Inflammatory macrophage (primary cell): ENCODE measurements at regions not wholly inside any gene's neighbourhood (a gene's known extent, or its start where the extent isn't known, plus 50 kb on each side); places are given as distances from the start of the nearest gene placed in this dataset.
A peak's percentile ranks its signal among the peaks of the same experiment; 100 is the strongest.

Source experiments
- DNase-seq, 2 donors: peaks; one replicate each; pipeline ENCODE4 v3.0.0-alpha.2; 2020 to 2022

DNA sequence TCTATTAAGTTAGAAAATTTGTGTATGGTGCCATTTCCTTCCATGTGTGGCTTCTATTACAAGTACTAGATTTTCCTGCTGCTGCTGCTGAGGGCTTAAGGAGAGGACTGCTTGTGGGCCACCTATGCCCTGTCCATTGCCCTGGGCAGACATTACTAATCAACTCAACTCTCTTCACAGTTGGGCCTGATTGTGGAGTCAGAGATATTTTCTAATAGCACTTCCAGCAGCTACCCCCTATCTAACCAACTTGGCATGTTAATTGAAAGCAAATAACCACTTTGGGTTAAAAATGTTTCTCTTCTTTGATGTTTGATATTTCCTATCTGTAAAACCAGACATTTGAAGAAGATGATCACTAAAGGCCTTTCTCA, 242.0 kb downstream of the EDEM1 start:
- DNase-seq, result no peak

DNA sequence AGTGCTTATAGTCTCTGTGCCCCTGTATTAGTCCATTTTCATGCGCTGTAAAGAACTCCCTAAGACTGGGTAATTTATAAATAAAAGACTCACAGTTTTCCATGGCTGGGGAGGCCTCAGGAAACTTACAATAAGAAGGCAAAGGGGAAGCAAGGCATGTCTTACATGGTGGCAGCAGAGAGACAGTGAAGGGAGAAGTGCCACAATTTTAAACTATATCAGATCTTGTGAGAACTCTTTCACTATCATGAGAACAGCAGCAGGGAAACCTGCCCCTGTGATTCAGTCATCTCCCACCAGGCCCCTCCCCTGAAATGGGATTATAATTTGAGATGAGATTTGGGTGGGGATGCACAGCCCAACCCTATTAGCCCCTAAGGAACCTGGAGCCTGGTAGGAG, 243.2 kb downstream of the EDEM1 start:
- peak in 1 of 2 donors; percentile 29 for DNase-seq

DNA sequence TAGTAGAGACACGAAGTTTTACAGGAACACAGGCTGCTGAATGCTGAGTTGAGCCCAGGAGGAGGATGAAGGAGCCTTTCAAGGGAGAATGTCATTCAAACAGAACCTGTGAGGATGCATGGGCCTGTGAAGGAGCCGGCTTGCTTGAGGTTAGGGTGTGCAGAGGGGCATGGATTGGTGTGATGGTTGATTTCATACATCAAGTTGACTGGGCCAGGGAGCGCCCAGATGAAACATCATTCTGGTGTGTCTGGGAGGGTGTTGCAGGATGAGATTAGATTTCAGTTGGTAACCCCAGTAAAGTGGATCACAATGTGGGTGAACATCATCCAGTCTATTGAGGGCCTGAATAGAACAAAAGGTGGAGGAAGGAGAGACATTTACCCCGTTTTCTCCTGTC, 243.6 kb downstream of the EDEM1 start:
- no peak for DNase-seq

DNA sequence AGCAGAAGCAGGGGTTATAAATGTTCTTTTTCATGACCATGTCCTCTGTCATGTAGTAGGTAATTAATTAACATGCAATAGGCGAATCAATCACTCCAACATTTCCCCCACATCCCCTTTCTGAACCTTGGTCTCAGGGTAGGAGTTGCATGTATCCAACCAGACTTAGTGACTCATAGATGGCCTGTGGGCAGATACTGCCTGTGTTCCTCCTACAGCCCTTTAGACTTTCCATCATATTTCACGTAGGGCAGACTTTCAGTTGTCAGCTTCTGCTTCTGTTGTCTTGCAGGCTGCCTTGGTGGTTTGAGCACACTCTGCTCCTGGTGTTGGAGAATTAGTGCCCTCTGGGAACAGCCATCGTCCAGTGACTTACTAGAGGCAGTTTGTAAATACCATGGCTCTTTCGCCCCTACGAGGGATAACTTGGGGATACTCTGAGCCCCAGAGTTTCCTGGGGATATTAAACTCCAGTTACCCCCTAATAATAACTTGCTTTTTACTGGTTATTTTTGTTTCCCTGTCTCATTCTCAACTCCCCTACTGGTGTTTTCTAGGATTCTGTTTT, 244.4 kb downstream of the EDEM1 start:
- peak; percentile 91 to 94 for DNase-seq

DNA sequence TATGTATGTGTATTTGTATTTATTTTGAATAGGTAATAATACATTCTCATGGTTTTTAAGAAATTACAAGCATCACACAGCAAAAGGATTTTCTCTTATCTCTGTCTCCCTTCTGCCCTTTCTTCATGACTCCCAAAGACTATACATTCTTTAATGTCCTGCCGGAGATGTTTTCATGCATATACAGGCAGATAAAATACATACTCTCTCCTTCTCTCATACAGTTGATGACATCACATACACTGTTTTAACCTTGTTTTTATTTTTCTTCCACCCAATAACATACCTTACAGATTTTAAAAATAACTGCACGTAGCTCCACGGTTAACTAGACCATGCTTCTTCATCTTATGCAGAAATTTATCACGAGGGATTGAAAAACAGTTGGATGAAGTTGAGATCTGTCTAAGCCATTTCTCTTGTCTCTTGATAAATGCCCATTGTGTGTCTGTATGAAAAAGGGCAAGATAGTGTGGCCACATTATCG, 249.8 kb downstream of the EDEM1 start:
- DNase-seq, result no peak

DNA sequence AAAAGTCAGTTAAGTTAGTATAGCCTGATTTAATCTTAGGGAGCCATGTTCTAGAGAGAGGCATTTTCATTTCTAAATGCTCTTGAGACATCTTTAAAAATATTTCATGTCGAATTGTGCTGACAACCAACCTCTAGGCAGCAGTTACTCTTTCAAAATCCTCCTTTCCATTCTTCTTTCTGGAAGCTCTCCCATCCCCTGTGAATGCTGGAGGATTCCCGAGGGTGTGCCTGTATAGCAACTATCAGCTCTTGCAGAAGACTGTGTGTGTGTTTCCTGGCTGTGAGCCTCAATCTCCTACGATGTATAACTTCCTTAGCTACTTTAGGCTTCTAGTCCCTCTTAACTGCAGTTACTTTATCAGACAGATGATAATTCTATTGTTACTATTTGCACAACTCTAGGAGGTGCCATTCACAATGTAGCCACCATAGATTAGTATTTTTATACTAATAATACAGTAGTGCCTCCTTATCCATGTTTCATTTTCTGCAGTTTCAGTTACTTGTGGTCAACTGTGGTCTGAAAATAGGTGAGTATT, 250.3 kb downstream of the EDEM1 start:
- DNase-seq, result no peak

DNA sequence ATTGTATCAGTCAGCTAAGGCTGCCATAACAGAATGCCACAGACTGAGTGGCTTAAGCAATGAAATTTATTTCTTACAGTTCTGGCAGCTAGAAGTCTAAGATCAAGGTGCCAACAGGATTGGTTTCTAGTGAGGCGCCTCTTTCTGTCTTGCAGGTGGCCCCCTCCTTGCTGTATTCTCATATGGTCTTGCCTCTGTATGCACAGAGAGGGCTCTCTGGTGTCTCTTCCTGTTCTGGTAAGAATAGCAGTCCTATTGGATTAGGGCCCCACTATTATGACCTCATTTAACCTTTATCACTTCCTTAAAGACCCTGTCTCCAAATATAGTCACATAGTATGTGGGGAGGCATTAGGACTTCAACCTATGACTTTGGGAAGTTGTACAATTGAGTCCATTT, 253.9 kb downstream of the EDEM1 start:
- no peak for DNase-seq

DNA sequence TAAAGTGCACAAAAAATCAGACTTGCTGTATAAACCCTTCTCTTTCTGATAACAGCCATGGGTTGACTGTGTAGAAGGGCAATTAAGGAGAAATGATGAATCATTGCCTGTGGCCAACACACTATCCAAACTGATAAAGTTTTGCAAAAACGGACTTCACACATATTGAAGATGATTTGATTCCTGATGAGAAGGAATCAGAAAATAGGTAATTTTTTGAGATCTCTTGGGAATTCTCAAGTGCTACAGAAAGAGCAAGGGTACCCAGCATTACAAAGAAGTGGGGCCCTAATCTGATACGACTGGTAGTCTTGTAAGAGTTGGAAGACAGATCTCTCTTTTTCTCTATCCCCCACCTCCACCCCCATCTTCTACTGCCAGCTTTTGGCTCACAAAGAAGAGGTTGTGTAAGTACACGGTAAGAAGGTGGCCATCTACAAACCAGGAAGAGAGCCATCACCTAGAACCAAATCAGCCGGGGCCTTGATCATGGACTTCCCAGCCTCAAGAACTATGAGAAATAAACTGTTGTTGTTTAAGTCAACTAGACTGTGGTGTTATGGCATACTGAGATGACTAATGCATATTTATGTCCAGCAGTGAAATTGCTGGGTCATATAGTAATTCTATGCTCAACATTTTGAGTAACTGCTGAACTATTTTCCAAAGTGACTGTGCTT, 254.7 kb downstream of the EDEM1 start:
- no peak for DNase-seq

DNA sequence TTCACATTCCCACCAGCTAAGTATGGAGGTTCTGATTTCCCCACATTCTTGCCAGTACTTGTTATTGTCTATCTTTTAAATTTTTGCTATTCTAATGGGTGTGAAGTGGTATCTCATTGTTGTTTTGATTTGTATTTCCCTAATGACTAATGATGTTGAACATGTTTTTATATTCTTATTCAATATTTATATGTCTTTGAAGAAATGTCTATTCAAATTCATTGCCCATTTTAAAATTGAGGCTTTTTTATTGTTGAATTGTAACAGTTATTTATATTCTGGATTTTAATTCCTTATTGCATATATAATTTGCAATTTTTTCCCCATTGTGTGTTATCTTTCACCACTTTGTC, 255.3 kb downstream of the EDEM1 start:
- no peak for DNase-seq

DNA sequence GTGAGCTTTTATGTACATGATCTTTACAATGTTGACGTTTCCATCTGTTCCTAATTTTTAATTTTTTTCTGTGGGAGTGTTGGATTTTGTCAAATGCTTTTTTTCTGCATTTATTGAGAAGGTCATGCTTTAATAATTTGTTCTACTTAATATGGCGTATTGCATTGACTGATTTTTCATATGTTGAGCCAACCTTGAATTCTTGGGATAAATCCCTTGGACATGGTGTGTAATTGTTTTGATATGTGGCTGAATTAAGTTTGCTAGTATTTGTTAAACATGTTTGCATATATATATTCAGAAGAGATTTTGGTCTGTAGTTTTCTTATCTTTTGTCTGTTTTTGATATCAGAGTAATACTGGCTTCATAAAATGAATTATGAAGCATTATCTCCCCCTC, 256.7 kb downstream of the EDEM1 start:
- DNase-seq, result no peak

DNA sequence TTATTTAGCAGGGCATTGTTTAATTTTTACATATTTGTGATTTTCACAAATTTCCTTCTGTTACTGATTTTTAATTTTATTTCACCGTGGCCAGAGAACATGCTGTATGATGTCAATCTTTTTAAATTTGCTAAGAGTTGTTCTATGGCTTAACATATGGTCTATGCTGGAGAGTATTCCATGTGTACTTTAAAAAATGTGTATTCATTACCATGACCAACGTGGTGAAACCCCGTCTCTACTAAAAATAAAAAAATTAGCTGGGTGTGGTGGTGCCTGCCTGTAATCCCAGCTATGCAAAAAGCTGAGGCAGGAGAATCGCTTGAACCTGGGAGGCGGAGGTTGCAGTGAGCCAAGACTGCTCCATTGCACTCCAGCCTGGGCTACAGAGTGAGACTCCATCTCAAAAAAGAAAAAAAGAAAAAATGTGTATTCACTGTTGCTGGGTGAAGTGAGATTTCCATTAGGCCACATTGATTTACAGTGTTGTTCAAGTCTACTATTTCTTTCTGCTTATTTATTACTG, 258.2 kb downstream of the EDEM1 start:
- DNase-seq, result no peak

DNA sequence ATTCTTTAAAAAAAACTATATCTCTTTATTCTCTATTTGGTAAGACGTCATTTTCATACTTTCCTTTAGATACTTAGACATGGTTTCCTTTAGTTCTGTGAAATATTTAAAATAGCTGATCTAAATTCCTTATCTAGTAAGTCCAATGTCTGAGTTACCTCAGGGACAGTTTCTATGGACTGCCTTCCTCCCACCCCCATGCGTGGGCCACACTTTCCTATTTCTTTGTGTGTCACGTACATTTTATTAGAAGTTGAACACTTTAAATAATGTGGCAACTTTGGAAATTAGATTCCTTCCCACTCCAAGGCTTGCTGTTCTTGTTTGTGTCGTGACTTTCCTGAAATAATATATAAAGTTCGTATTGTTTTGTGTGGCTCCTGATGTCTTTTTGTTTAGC, 260.7 kb downstream of the EDEM1 start:
- peak; percentile 29 to 38 for DNase-seq

DNA sequence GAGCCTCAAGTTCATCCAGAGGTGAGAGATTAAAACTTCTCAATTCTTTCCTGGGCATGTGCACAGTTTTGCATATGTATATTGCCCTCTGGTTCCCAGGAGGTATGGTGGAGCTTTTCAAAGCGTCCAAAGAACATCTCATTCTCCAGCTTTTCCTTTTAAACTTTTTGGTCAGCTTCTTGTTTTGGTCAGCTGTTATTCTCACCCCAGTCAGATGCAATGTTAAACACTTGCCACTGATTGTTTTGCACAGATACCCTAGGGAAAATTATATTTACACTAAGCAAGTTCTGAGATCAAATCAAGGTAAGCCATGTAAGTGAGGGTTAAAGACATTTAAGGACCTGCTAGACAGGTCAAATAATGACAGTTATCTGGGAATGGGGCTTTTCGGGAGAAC, 261.3 kb downstream of the EDEM1 start:
- no peak for DNase-seq

DNA sequence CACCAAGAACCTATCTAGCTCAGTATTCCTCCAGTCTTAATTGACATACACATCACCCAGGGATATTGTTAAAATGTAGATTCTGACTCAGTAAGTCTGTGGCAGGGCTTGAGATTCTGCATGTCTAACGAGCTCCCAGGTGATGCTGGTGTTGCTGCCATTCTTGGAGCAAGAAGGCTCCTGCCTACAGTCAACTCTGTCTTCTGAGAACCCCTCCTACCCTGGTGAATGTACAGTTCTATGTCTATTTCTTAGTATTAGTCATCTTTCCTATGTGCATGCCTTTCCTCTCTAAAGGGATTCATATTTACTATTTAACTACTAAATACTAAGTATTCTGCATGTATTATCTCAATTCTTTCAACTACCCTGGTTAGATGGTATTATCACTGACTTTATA, 268.7 kb downstream of the EDEM1 start:
- no peak for DNase-seq

DNA sequence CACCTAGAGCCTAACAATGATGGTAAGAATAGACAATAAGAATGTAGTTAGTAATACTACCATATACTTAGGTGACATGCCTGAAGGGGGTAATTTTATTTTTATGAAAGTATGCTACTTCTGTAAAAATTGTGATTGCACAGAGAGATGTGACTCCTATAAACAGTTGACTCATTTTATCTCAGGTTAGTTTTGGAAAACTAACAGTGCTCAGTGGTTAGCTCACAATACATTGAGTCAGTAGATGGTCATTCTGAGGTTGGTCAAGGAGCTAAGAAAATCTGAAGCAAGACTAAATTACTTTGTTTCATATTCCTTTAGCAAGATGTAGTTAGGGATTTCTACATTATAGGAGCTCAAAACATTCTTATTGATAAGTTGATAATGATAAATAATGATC, 271.0 kb downstream of the EDEM1 start:
- DNase-seq, result peak; percentile 31 to 71

DNA sequence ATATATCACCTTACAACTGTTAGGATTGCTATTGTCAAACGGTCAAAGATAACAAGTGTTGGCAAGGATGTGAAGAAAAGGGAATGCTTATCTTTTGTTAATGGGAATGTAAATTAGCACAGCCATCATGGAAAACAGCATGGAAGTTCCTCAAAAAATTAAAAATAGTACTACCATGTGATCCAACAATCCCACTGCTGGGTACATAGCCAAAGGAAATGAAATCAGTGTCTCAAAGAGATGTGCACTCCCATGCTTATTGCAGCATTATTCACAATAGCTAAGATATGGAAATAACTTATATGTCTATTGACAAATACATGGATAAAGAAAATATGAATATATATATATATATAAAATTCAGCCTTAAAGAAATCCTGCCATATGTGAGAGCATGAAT, 274.6 kb downstream of the EDEM1 start:
- peak; percentile 57 to 75 for DNase-seq

DNA sequence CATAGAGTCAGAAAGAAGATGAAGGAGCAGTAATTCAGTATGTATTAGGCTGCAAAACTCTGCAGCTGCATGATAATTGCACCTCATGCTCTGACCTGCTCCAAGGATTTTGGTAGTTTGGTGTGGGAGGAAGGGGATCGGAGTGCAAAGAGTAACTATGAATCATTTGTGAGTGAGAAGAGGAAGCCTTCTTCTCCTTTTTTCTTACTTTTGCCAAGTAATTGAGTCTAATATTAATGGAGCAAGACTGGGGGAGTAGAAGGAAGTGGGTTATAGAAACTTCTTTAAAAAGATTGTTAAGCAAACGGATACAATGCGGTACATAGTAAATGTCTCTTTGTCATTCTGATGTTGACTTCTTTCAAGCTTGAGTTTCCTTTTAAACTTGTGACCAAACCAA, 276.5 kb downstream of the EDEM1 start:
- peak; percentile 88 to 96 for DNase-seq

DNA sequence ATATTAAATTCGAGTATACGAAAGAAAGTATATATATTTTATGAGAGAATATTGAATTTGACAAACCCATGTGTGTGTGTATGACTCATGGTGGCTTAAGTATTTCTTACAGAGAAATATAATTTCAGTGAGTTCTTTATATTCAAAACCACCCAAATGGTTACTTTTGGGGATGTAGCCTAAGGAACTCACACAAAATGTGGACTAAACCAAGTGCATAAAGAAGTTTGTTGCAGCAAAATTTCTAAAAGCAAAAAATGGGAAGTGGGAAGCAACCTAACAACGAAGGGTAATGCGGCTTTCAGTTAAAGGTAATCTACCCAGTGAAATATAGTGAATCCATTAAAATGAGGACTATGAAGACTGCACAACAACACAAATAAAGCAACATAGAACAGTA, 277.1 kb downstream of the EDEM1 start:
- peak; percentile 60 to 63 for DNase-seq

DNA sequence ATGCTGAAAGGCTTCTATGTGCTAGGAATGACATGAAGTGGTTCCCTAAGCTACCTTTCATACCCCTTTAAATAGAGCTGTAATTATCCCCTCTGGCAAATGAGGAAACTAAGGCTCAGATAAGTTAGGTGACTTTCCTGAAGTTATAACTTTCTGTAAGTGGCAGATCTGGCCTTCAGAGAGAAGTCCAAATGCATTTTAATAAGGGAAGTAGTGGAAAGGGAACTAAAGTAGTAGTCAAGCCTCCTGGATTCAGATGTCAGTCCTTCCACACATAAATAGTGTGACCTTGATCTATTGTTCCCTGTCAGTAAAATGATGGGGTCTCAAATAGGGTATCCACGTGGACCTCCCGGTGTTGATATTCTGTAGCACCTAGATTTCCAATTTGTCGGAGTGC, 277.7 kb downstream of the EDEM1 start:
- DNase-seq, result peak; percentile 51 to 63

DNA sequence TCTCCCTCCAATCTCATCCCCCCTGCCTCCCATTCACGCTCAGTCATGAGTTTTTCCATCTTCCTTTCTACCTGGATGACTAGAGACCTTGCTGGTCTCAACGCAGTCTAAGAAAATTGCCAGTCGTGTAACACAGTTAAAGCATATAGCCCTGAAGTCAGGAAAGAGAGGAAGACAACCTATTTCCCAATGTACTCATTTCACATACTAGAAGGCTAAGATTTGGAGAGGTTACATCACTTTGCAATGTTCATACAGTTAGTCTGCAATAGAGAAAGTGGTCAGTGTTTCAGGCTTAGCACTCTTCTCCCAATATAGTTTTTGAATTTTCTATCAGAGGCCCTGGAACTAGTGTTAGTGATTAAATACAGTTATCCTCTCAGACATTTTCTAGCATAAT, 278.6 kb downstream of the EDEM1 start:
- DNase-seq, result peak; percentile 66 to 86

DNA sequence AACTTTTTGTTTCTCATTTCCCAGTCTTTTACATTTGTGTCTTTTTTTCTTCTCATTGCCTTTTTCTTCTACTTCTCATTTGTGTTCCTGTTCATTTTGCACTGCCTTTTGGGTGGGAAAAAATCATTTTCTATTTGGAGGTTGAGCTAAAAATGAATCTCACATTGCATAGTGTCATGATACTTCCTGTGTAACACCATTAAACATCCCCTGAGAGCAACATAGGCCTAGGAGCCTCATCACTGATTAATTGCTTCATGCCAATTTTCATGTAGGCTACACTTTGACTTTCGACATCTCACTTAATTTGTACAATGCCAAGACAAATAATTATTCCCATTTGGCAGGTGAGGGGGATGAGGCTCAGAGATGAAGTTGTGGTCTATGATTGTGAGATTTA, 279.2 kb downstream of the EDEM1 start:
- peak in 1 of 2 donors; percentile 26 for DNase-seq

DNA sequence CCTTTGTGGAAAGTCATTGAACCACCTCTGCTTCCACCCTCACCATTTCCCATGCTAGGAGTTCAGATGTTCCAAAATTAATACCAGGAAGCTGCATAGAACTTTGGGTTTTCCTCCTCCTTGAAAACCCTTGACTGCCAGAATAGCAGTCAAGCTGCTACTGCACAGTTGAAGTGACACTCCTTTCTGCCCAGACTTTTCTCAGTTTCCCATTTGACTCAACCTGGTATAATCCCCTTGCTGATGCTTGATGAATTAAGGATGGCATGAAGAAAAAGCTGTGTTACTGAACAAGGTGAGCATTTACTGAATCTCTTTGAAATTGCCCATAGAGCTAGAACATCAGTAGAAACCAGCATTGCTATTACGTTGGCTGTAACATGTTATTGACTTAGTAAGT, 286.0 kb downstream of the EDEM1 start:
- no peak for DNase-seq

DNA sequence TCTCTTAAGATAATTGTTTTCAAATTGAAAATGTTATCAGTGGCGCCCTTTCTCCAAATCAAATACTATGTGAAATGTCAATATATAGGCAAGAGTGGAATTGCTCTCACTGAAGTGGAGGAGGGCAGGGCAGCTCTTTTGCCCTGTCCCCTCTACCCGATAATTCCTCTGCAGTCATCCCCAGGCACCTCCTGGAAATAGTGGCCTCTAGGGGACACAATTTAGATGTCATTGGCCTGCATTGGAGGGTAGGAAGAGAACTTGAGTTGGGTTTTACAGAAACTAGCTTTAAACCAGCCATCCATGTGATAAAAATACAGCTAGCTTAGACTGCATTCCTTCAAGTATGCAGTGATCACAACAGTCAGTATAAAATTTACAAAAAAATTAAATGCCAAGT, 288.9 kb downstream of the EDEM1 start:
- no peak for DNase-seq

DNA sequence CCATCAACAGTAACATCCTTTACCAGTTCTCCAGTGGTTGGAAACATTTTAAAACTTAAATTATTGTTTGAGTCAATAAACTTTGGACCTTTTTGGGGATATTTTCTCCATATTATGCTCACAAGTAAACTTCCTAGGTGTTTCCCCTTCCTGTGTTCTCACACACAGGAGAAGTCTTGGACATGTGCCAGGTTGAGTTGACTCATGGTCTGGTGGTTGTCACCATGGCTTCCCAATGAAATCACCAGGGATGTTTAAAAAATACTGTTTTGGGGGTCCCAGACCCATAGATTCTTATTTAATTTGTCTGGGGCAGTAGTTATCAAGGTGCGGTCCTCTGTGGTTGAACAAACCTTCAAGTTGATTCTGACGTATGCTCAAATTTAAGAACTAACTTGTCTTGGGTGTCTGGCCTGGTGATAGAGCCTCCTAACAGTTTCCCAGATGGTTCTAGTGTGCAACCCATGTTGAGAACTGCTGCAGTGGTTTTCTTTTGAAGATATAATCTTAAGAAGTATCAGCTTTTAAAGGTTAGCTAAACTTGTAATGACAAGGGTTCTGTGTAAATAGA, 291.8 kb downstream of the EDEM1 start:
- DNase-seq, result peak; percentile 27 to 56
